HepG2 (cell line): ENCODE measurements at regions not wholly inside any gene's neighbourhood (a gene's known extent, or its start where the extent isn't known, plus 50 kb on each side); places are given as distances from the start of the nearest gene placed in this dataset.

ENCODE experiments used
- ATAC-seq: fragments of 200-7000 bp; cut with Tn5 transposase; 3 replicates; pipeline ENCODE4 v1.9.1; 2020; ENCODE audit warnings: mild to moderate bottlenecking, moderate library complexity
- BruUV-seq: library from RNA; stranded (reverse); fragments of 400-500 nt; replicated peaks from 2 replicates; lab custom pipeline; 2021; lab: Mats Ljungman, UMichigan
- CTCF ChIA-PET: fragments of 300-600 bp; formaldehyde crosslinking; extraction: SDS; loops from one replicate; lab custom pipeline; 2021; ENCODE audit warnings: low total read pairs, inconsistent platforms, low intra/inter-chr PET ratio; lab: Yijun Ruan, JAX
- POLR2A ChIA-PET: fragments of 350-600 bp; sonication (Branson Sonifier 250); formaldehyde crosslinking; loops from one replicate; lab custom pipeline; 2020; ENCODE audit warnings: antibody characterized with exemption, inconsistent platforms; lab: Yijun Ruan, JAX
- DNase-seq: peaks from one replicate; pipeline ENCODE4 v3.0.0-alpha.2; 2015; ENCODE audit warnings: low spot score
- FAIRE-seq: peaks from 3 replicates; lab custom pipeline; 2011; peaks lifted over from hg19 to GRCh38; lab: Jason Lieb, UNC
- H2AFZ ChIP-seq: one replicate; pipeline ENCODE4 v1.6.1; 2011; ENCODE audit warnings: low read length, inconsistent platforms
- H3K27ac ChIP-seq: fragments of 300-600 bp; 3 replicates; pipeline ENCODE4 v1.8.0; 2011; ENCODE audit warnings: mixed run types, mild to moderate bottlenecking, mixed read lengths, low read length, inconsistent platforms; ENCODE audit not compliant: insufficient read depth; ENCODE audit errors: extremely low read length
- H3K27me3 ChIP-seq, 2 experiments: fragments of 200-600 bp in 1 of 2; 2 replicates in 1 of 2; 3 replicates in 1 of 2; pipeline versions ENCODE4 v1.6.0 to v1.8.0; 2011; ENCODE audit warnings: low read length in 2 of 2, mild to moderate bottlenecking in 2 of 2, moderate library complexity in 2 of 2, inconsistent platforms in 1 of 2; ENCODE audit not compliant: insufficient read depth in 2 of 2, control insufficient read depth in 1 of 2
- H3K36me3 ChIP-seq, 2 experiments: fragments of 200-600 bp in 1 of 2; replicated peaks in 1 of 2; 2 replicates in 1 of 2; 3 replicates in 1 of 2; pipeline versions ENCODE4 v1.5.1 to v1.8.0; 2011; ENCODE audit warnings: low read length in 2 of 2, inconsistent platforms in 1 of 2; ENCODE audit not compliant: insufficient read depth in 2 of 2, control insufficient read depth in 1 of 2
- H3K4me1 ChIP-seq: 2 replicates; pipeline ENCODE4 v1.5.1; 2012; ENCODE audit warnings: low read length, inconsistent platforms; ENCODE audit not compliant: insufficient read depth
- H3K4me2 ChIP-seq: 2 replicates; pipeline ENCODE4 v1.6.0; 2011; ENCODE audit warnings: low read depth, low read length, inconsistent platforms
- H3K4me3 ChIP-seq, 3 experiments: fragments of 200-600 bp in 1 of 3; sonication (generic), shearing (Covaris generic) in 1 of 3; replicated peaks in 1 of 3; 2 replicates each; pipeline ENCODE4 v1.5.1; 2011 to 2016; ENCODE audit warnings: low read length in 3 of 3, inconsistent platforms in 2 of 3, low read depth in 2 of 3, mild to moderate bottlenecking in 2 of 3, control low read depth in 1 of 3, mixed read lengths in 1 of 3; ENCODE audit not compliant: insufficient read depth in 1 of 3
- H3K79me2 ChIP-seq: one replicate; pipeline ENCODE4 v1.6.1; 2011; ENCODE audit warnings: low read length, inconsistent platforms; ENCODE audit not compliant: insufficient read depth
- H3K9ac ChIP-seq: 2 replicates; pipeline ENCODE4 v1.6.0; 2011; ENCODE audit warnings: mild to moderate bottlenecking, low read depth, low read length, inconsistent platforms; ENCODE audit not compliant: insufficient read depth
- H3K9me3 ChIP-seq: 2 replicates; pipeline ENCODE4 v1.5.1; 2012; ENCODE audit warnings: mild to moderate bottlenecking, low read length
- H4K20me1 ChIP-seq: 2 replicates; pipeline ENCODE4 v1.6.0; 2011; ENCODE audit warnings: inconsistent platforms, mild to moderate bottlenecking, low read length, moderate library complexity; ENCODE audit not compliant: insufficient read depth
- AFF4 ChIP-seq: sonication (generic); formaldehyde crosslinking; IDR thresholded peaks from 2 replicates; pipeline ENCODE4 v1.4.0; 2020; ENCODE audit warnings: missing genetic modification reagents
- RELA ChIP-seq: sonication (generic); formaldehyde crosslinking; IDR thresholded peaks from 2 replicates; pipeline ENCODE4 v1.4.0; 2020; ENCODE audit warnings: missing genetic modification reagents
- RXRA ChIP-seq: sonication (generic); formaldehyde crosslinking; IDR thresholded peaks from 2 replicates; pipeline ENCODE4 v1.5.1; 2020; ENCODE audit warnings: missing genetic modification reagents
- ZBTB40 ChIP-seq, 2 experiments: fragments of 450-650 bp in 1 of 2; sonication (generic) in 1 of 2; formaldehyde crosslinking in 1 of 2; IDR thresholded peaks; 2 replicates each; pipeline versions ENCODE4 v1.6.1 to v1.8.0; 2016 to 2022; ENCODE audit warnings: antibody characterized with exemption in 1 of 2, mild to moderate bottlenecking in 1 of 2, missing genetic modification reagents in 1 of 2
- ZHX1 ChIP-seq: sonication (generic); formaldehyde crosslinking; IDR thresholded peaks from 2 replicates; pipeline ENCODE4 v1.8.1; 2022; ENCODE audit warnings: low read depth, mild to moderate bottlenecking, missing genetic modification reagents
- ZSCAN12 ChIP-seq: sonication (generic); formaldehyde crosslinking; IDR thresholded peaks from 2 replicates; pipeline ENCODE4 v1.9.0; 2021; ENCODE audit warnings: mild to moderate bottlenecking, missing genetic modification reagents
- WGBS: methylation state at CpG from one replicate; pipeline ENCODE4 v1.1.6; 2017; ENCODE audit warnings: low lambda C conversion rate; 5-methylcytosine and 5-hydroxymethylcytosine counted together
- in situ Hi-C: cut with HindIII; loops from 2 replicates; pipeline ENCODE4 v1.10.0; 2017; ENCODE audit warnings: low pct_unique_long_range_greater_than_20kb; ENCODE audit not compliant: extremely low pct_ligation_motif_present
- intact Hi-C: fragments of 100-400 bp; cut with micrococcal nuclease; formaldehyde crosslinking; loops from one replicate; pipeline ENCODE4 v1.10.0; 2022; ENCODE audit not compliant: unreplicated experiment

GRCh38 chr7:79977481-79977880, 157.2 kb upstream of the GNAI1 start:
- intact Hi-C loops, result no loop called here
- DNase-seq, result no peak
- WGBS, result no CpG with 5 or more reads among the region's 16 CpGs
- TF ChIP-seq ZSCAN12 (CRISPR knock-in tag) (no peak), AFF4 (CRISPR knock-in tag) (no peak), RXRA (CRISPR knock-in tag) (no peak), ZHX1 (no peak), RELA (no peak), ZBTB40 (IDR thresholded peaks at IDR 0.05) (no peak), ZBTB40 (CRISPR knock-in tag; IDR thresholded peaks at IDR 0.05) (no peak)
- no peaks in the 10 kb centered on the region for H3K79me2 ChIP-seq
- no peak overlapping the region for H3K27ac ChIP-seq
- ChIA-PET CTCF (no interaction called here), POLR2A (no interaction called here)
- FAIRE-seq, result no peak
- H4K20me1 ChIP-seq, result no peaks in the 10 kb centered on the region
- no peaks in the 10 kb centered on the region for H3K27me3 ChIP-seq
- BruUV-seq, result no TSS peak
- no peak overlapping the region for H3K9ac ChIP-seq
- no peak overlapping the region for H3K4me3 ChIP-seq
- H3K36me3 ChIP-seq, result no peaks in the 10 kb centered on the region
- no peak for ATAC-seq
- no peak overlapping the region for H3K4me2 ChIP-seq
- no peak overlapping the region for H2AFZ ChIP-seq
- no peaks in the 10 kb centered on the region for H3K4me1 ChIP-seq
- H3K9me3 ChIP-seq, result no peaks in the 10 kb centered on the region
- in situ Hi-C loops, result no loop called here
